Right lobe of liver (tissue), 4 donors: ENCODE measurements at regions not wholly inside any gene's neighbourhood (a gene's known extent, or its start where the extent isn't known, plus 50 kb on each side); places are given as distances from the start of the nearest gene placed in this dataset.

Experiments used
- POLR2A ChIP-seq: fragments of 450-650 bp; IDR thresholded peaks from one replicate; pipeline ENCODE4 v1.6.1; 2017; ENCODE audit warnings: antibody characterized with exemption, mild to moderate bottlenecking
- TF ChIP-seq, protein P1 (sequence below), 4 donors: fragments of 200-600 bp in 3 of 4; fragments of 450-650 bp in 1 of 4; IDR thresholded peaks; one replicate each; pipeline versions ENCODE4 v1.5.1 to v1.8.0; 2016 to 2022; ENCODE audit warnings: antibody characterized with exemption in 4 of 4, mild to moderate bottlenecking in 2 of 4
- donor health status: DM: no; HTN: no; CAD: no.
- donor health status: DM: no; HTN: no; CAD: no.
- donor health status: DM: no; HTN: yes; CAD: no.

- no peak for TF ChIP-seq POLR2A
- TF ChIP-seq, protein P1, sequence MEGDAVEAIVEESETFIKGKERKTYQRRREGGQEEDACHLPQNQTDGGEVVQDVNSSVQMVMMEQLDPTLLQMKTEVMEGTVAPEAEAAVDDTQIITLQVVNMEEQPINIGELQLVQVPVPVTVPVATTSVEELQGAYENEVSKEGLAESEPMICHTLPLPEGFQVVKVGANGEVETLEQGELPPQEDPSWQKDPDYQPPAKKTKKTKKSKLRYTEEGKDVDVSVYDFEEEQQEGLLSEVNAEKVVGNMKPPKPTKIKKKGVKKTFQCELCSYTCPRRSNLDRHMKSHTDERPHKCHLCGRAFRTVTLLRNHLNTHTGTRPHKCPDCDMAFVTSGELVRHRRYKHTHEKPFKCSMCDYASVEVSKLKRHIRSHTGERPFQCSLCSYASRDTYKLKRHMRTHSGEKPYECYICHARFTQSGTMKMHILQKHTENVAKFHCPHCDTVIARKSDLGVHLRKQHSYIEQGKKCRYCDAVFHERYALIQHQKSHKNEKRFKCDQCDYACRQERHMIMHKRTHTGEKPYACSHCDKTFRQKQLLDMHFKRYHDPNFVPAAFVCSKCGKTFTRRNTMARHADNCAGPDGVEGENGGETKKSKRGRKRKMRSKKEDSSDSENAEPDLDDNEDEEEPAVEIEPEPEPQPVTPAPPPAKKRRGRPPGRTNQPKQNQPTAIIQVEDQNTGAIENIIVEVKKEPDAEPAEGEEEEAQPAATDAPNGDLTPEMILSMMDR (IDR thresholded peaks at IDR 0.05), result no peak
These were observed 126.4 kb upstream of the MDFIC start for GRCh38 chr7:114795475-114795874.
